HepG2 (cell line): ENCODE measurements at regions not wholly inside any gene's neighbourhood (a gene's known extent, or its start where the extent isn't known, plus 50 kb on each side); places are given as distances from the start of the nearest gene placed in this dataset.

Experiments
- ATAC-seq: fragments of 200-7000 bp; cut with Tn5 transposase; 3 replicates; pipeline ENCODE4 v1.9.1; 2020; ENCODE audit warnings: mild to moderate bottlenecking, moderate library complexity
- BruUV-seq: library from RNA; stranded (reverse); fragments of 400-500 nt; replicated peaks from 2 replicates; lab custom pipeline; 2021; lab: Mats Ljungman, UMichigan
- CTCF ChIA-PET: fragments of 300-600 bp; formaldehyde crosslinking; extraction: SDS; loops from one replicate; lab custom pipeline; 2021; ENCODE audit warnings: low total read pairs, inconsistent platforms, low intra/inter-chr PET ratio; lab: Yijun Ruan, JAX
- POLR2A ChIA-PET: fragments of 350-600 bp; sonication (Branson Sonifier 250); formaldehyde crosslinking; loops from one replicate; lab custom pipeline; 2020; ENCODE audit warnings: antibody characterized with exemption, inconsistent platforms; lab: Yijun Ruan, JAX
- DNase-seq: peaks from one replicate; pipeline ENCODE4 v3.0.0-alpha.2; 2015; ENCODE audit warnings: low spot score
- FAIRE-seq: peaks from 3 replicates; lab custom pipeline; 2011; peaks lifted over from hg19 to GRCh38; lab: Jason Lieb, UNC
- H2AFZ ChIP-seq: one replicate; pipeline ENCODE4 v1.6.1; 2011; ENCODE audit warnings: low read length, inconsistent platforms
- H3K27ac ChIP-seq: fragments of 300-600 bp; 3 replicates; pipeline ENCODE4 v1.8.0; 2011; ENCODE audit warnings: mixed run types, mild to moderate bottlenecking, mixed read lengths, low read length, inconsistent platforms; ENCODE audit not compliant: insufficient read depth; ENCODE audit errors: extremely low read length
- H3K27me3 ChIP-seq, 2 experiments: fragments of 200-600 bp in 1 of 2; 2 replicates in 1 of 2; 3 replicates in 1 of 2; pipeline versions ENCODE4 v1.6.0 to v1.8.0; 2011; ENCODE audit warnings: low read length in 2 of 2, mild to moderate bottlenecking in 2 of 2, moderate library complexity in 2 of 2, inconsistent platforms in 1 of 2; ENCODE audit not compliant: insufficient read depth in 2 of 2, control insufficient read depth in 1 of 2
- H3K36me3 ChIP-seq, 2 experiments: fragments of 200-600 bp in 1 of 2; replicated peaks in 1 of 2; 2 replicates in 1 of 2; 3 replicates in 1 of 2; pipeline versions ENCODE4 v1.5.1 to v1.8.0; 2011; ENCODE audit warnings: low read length in 2 of 2, inconsistent platforms in 1 of 2; ENCODE audit not compliant: insufficient read depth in 2 of 2, control insufficient read depth in 1 of 2
- H3K4me1 ChIP-seq: 2 replicates; pipeline ENCODE4 v1.5.1; 2012; ENCODE audit warnings: low read length, inconsistent platforms; ENCODE audit not compliant: insufficient read depth
- H3K4me2 ChIP-seq: 2 replicates; pipeline ENCODE4 v1.6.0; 2011; ENCODE audit warnings: low read depth, low read length, inconsistent platforms
- H3K4me3 ChIP-seq, 3 experiments: fragments of 200-600 bp in 1 of 3; sonication (generic), shearing (Covaris generic) in 1 of 3; replicated peaks in 1 of 3; 2 replicates each; pipeline ENCODE4 v1.5.1; 2011 to 2016; ENCODE audit warnings: low read length in 3 of 3, inconsistent platforms in 2 of 3, low read depth in 2 of 3, mild to moderate bottlenecking in 2 of 3, control low read depth in 1 of 3, mixed read lengths in 1 of 3; ENCODE audit not compliant: insufficient read depth in 1 of 3
- H3K79me2 ChIP-seq: one replicate; pipeline ENCODE4 v1.6.1; 2011; ENCODE audit warnings: low read length, inconsistent platforms; ENCODE audit not compliant: insufficient read depth
- H3K9ac ChIP-seq: 2 replicates; pipeline ENCODE4 v1.6.0; 2011; ENCODE audit warnings: mild to moderate bottlenecking, low read depth, low read length, inconsistent platforms; ENCODE audit not compliant: insufficient read depth
- H3K9me3 ChIP-seq: 2 replicates; pipeline ENCODE4 v1.5.1; 2012; ENCODE audit warnings: mild to moderate bottlenecking, low read length
- H4K20me1 ChIP-seq: 2 replicates; pipeline ENCODE4 v1.6.0; 2011; ENCODE audit warnings: inconsistent platforms, mild to moderate bottlenecking, low read length, moderate library complexity; ENCODE audit not compliant: insufficient read depth
- BHLHE40 ChIP-seq: IDR thresholded peaks from 2 replicates; pipeline ENCODE4 v1.6.1; 2011; ENCODE audit warnings: low read length, improper control_type of control experiment
- GABPA ChIP-seq, 2 experiments: IDR thresholded peaks; 2 replicates each; pipeline ENCODE4 v1.6.1; 2011 to 2016; ENCODE audit warnings: low read depth in 2 of 2, low read length in 1 of 2, missing biosample characterization in 1 of 2, missing genetic modification characterization in 1 of 2
- KLF11 ChIP-seq: IDR thresholded peaks from 2 replicates; pipeline ENCODE4 v1.6.1; 2016; ENCODE audit warnings: missing compliant biosample characterization
- PAWR ChIP-seq: sonication (generic); formaldehyde crosslinking; IDR thresholded peaks from 2 replicates; pipeline ENCODE4 v1.4.0; 2020; ENCODE audit warnings: missing genetic modification reagents, mild to moderate bottlenecking, borderline replicate concordance
- RAD51 ChIP-seq: fragments of 450-650 bp; IDR thresholded peaks from 2 replicates; pipeline ENCODE4 v1.6.1; 2016; ENCODE audit warnings: borderline replicate concordance
- RBM39 ChIP-seq: fragments of 200-400 bp; formaldehyde crosslinking; IDR thresholded peaks from one replicate; pipeline ENCODE4 v1.6.1; 2018; ENCODE audit warnings: antibody characterized with exemption, mild to moderate bottlenecking, low read depth, low read length; ENCODE audit not compliant: poor library complexity, severe bottlenecking
- SMARCC2 ChIP-seq: fragments of 450-650 bp; IDR thresholded peaks from 2 replicates; pipeline ENCODE4 v1.6.1; 2017; ENCODE audit warnings: antibody characterized with exemption, mild to moderate bottlenecking
- ZNF431 ChIP-seq: sonication (generic); formaldehyde crosslinking; IDR thresholded peaks from 2 replicates; pipeline ENCODE4 v1.9.0; 2022; ENCODE audit warnings: missing genetic modification reagents, low read depth, mild to moderate bottlenecking, borderline replicate concordance
- ZNF432 ChIP-seq: sonication (generic); formaldehyde crosslinking; IDR thresholded peaks from 2 replicates; pipeline ENCODE4 v1.5.0; 2020; ENCODE audit warnings: missing genetic modification reagents, mild to moderate bottlenecking, borderline replicate concordance
- ZNF549 ChIP-seq: sonication (generic); formaldehyde crosslinking; IDR thresholded peaks from 2 replicates; pipeline ENCODE4 v1.5.0; 2020; ENCODE audit warnings: missing genetic modification reagents
- ZNF574 ChIP-seq: sonication (generic); formaldehyde crosslinking; IDR thresholded peaks from 2 replicates; pipeline ENCODE4 v1.4.0; 2020; ENCODE audit warnings: missing genetic modification reagents
- ZNF605 ChIP-seq: sonication (generic); formaldehyde crosslinking; IDR thresholded peaks from 2 replicates; pipeline ENCODE4 v1.8.0; 2022; ENCODE audit warnings: mild to moderate bottlenecking, missing genetic modification reagents
- ZNF670 ChIP-seq: sonication (generic); formaldehyde crosslinking; IDR thresholded peaks from 2 replicates; pipeline ENCODE4 v1.8.0; 2022; ENCODE audit warnings: mild to moderate bottlenecking, missing genetic modification reagents, borderline replicate concordance
- ZNF761 ChIP-seq: sonication (generic); formaldehyde crosslinking; conservative IDR thresholded peaks from 2 replicates; pipeline ENCODE4 v1.4.0; 2020; ENCODE audit warnings: mild to moderate bottlenecking, missing genetic modification reagents
- WGBS: methylation state at CpG from one replicate; pipeline ENCODE4 v1.1.6; 2017; ENCODE audit warnings: low lambda C conversion rate; 5-methylcytosine and 5-hydroxymethylcytosine counted together
- in situ Hi-C: cut with HindIII; loops from 2 replicates; pipeline ENCODE4 v1.10.0; 2017; ENCODE audit warnings: low pct_unique_long_range_greater_than_20kb; ENCODE audit not compliant: extremely low pct_ligation_motif_present
- intact Hi-C: fragments of 100-400 bp; cut with micrococcal nuclease; formaldehyde crosslinking; loops from one replicate; pipeline ENCODE4 v1.10.0; 2022; ENCODE audit not compliant: unreplicated experiment
- TF ChIP-seq, protein P1 (sequence below): sonication (generic); formaldehyde crosslinking; IDR thresholded peaks from 2 replicates; pipeline ENCODE4 v1.4.0; 2020; ENCODE audit warnings: mild to moderate bottlenecking, low read depth, missing genetic modification reagents
- TF ChIP-seq, protein P2 (sequence below): sonication (generic); formaldehyde crosslinking; IDR thresholded peaks from 2 replicates; pipeline ENCODE4 v1.5.1; 2020; ENCODE audit warnings: missing genetic modification reagents, mild to moderate bottlenecking, borderline replicate concordance

GRCh38 chr10:78279756-78280155 is 246.1 kb downstream of the RPS24 start:
- POLR2A ChIA-PET, result no interaction called here
- no peak for TF ChIP-seq ZNF761 (CRISPR knock-in tag)
- TF ChIP-seq, protein P1, sequence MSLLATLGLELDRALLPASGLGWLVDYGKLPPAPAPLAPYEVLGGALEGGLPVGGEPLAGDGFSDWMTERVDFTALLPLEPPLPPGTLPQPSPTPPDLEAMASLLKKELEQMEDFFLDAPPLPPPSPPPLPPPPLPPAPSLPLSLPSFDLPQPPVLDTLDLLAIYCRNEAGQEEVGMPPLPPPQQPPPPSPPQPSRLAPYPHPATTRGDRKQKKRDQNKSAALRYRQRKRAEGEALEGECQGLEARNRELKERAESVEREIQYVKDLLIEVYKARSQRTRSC (CRISPR knock-in tag), result no peak
- TF ChIP-seq RAD51, result no peak
- TF ChIP-seq KLF11, result no peak
- no peak for TF ChIP-seq PAWR (CRISPR knock-in tag)
- no peak for TF ChIP-seq ZNF670
- no peak for TF ChIP-seq BHLHE40
- no peak for TF ChIP-seq SMARCC2
- no peak for TF ChIP-seq ZNF431 (CRISPR knock-in tag)
- TF ChIP-seq ZNF574 (CRISPR knock-in tag), result no peak
- TF ChIP-seq ZNF432, result no peak
- TF ChIP-seq ZNF605 (CRISPR knock-in tag), result no peak
- no peak for TF ChIP-seq ZNF549
- no peak for TF ChIP-seq GABPA (IDR thresholded peaks at IDR 0.05; ENCODE audit: low read depth, low read length)
- TF ChIP-seq GABPA (CRISPR knock-in tag; IDR thresholded peaks at IDR 0.05; ENCODE audit: low read depth), result no peak
- TF ChIP-seq, protein P2, sequence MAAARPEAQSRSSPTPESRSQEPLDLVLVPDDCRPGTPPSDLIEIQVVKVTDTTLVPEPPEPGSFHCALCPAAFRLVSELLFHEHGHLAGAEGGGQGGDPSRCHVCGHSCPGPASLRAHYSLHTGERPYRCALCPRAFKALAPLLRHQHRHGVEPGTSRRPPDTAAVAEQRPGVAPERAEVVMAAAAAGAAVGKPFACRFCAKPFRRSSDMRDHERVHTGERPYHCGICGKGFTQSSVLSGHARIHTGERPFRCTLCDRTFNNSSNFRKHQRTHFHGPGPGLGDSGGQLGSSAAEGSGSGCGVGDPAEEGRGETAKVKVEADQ (CRISPR knock-in tag), result no peak
- TF ChIP-seq RBM39, result no peak
- Histone ChIP-seq H3K4me1 (no peaks in the 10 kb centered on the region), H2AFZ (no peak overlapping the region), H3K9ac (no peak overlapping the region), H3K79me2 (no peaks in the 10 kb centered on the region), H3K27me3 (peaks cover 4 to 39% of the 10 kb centered on the region in 2 experiments; a peak in 4 of 5 replicates), H3K4me3 (no peak overlapping the region), H3K9me3 (no peaks in the 10 kb centered on the region), H3K36me3 (no peaks in the 10 kb centered on the region), H3K4me2 (no peak overlapping the region), H4K20me1 (no peaks in the 10 kb centered on the region), H3K27ac (no peak overlapping the region)
- ATAC-seq (no peak), FAIRE-seq (no peak), DNase-seq (no peak)
- 27% methylated on average over 7 of the region's 7 CpGs for WGBS
- BruUV-seq, result no TSS peak
- intact Hi-C loops (no loop called here), in situ Hi-C loops (no loop called here)
- CTCF ChIA-PET, result no interaction called here
